Mammary epithelial cell (primary cell): ENCODE measurements at regions not wholly inside any gene's neighbourhood (a gene's known extent, or its start where the extent isn't known, plus 50 kb on each side); places are given as distances from the start of the nearest gene placed in this dataset.

Source experiments
- EZH2 ChIP-seq: IDR thresholded peaks from 2 replicates; pipeline ENCODE4 v1.6.1; 2012; ENCODE audit warnings: low read length, inconsistent platforms, borderline replicate concordance
- TF ChIP-seq, protein P1 (sequence below), 2 donors: IDR thresholded peaks in 1 of 2; conservative IDR thresholded peaks in 1 of 2; 2 replicates each; pipeline ENCODE4 v1.5.1; 2011 to 2012; ENCODE audit warnings: inconsistent platforms in 2 of 2, low read length in 2 of 2, mild to moderate bottlenecking in 2 of 2, control low read depth in 1 of 2, low read depth in 1 of 2; ENCODE audit not compliant: insufficient read depth in 1 of 2; ENCODE audit errors: extremely low read depth in 1 of 2

DNA sequence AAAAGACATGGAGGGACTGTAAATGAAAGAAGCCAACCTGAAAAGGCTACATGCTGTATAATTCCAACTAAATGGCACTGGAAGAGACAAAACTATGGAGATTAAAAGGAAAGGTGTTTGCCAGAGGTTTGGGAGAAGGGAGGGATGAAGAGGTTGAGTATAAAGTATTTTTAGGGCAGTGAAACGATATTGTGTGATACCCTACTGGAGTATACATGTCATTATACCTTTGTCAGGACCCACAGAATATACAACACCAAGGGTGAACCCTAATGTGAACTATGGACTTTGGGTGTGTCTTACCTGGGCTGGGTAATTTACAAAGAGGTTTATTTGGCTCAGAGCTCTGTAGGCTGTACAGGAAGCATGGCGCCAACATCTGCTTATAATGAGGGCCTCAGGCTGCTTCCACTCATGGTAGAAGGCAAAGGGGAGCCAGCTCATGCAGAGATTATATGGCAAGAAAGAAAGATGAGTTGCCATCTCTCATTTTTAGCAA lies 73.4 kb downstream of the CD2 start:
- TF ChIP-seq, protein P1, sequence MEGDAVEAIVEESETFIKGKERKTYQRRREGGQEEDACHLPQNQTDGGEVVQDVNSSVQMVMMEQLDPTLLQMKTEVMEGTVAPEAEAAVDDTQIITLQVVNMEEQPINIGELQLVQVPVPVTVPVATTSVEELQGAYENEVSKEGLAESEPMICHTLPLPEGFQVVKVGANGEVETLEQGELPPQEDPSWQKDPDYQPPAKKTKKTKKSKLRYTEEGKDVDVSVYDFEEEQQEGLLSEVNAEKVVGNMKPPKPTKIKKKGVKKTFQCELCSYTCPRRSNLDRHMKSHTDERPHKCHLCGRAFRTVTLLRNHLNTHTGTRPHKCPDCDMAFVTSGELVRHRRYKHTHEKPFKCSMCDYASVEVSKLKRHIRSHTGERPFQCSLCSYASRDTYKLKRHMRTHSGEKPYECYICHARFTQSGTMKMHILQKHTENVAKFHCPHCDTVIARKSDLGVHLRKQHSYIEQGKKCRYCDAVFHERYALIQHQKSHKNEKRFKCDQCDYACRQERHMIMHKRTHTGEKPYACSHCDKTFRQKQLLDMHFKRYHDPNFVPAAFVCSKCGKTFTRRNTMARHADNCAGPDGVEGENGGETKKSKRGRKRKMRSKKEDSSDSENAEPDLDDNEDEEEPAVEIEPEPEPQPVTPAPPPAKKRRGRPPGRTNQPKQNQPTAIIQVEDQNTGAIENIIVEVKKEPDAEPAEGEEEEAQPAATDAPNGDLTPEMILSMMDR (conservative IDR thresholded peaks at IDR 0.05 in 1 of 2, IDR thresholded peaks at IDR 0.05 in 1 of 2; ENCODE audit: extremely low read depth in 1 of 2, insufficient read depth in 1 of 2, low read depth in 1 of 2, low read length in 2 of 2) = no peak
- TF ChIP-seq EZH2 = no peak
